ENCODE measurements at regions not wholly inside any gene's neighbourhood (a gene's known extent, or its start where the extent isn't known, plus 50 kb on each side); places are given as distances from the start of the nearest gene placed in this dataset.

DNA sequence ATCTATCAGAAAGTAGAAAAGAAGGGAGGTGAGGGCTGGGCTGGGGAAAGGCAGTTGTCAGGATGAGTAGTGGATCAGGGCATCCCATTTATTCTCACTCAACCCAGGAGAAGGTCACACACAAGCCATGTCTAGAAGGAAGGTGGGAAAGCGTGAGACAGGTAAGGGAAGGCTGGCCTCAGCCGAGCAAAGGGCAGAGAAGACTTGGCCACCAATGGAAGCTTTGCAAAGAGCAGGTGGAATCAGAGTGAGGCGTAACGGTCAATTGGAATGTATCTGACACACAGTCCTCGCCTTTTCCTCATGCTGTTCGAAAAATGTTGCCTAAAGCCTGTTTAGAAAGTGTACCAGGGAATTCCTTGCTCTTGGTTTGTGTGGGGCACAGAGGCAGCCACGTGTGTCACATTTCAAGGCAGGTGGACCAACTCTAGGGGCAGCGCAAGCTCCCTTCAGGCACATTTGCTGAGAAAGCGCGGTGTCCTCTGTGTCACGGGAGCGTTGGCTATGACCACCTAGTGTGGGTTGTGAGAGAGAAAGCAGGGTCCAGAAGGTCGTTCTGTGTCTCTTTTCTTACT, 118.8 kb upstream of the SPATA13 start:
- Histone ChIP-seq H3K4me3 (no peak overlapping the region), H3K9me3 (peaks cover 8% of the 10 kb centered on the region), H3K36me3 (no peaks in the 10 kb centered on the region), H3K27ac (no peak overlapping the region), H3K27me3 (no peaks in the 10 kb centered on the region), H4K20me1 (no peaks in the 10 kb centered on the region), H3K4me1 (peaks cover 43% of the 10 kb centered on the region), H3K9ac (no peak overlapping the region), H3K4me2 (peak overlapping the region; percentile 22; the same call in 1 of the 2 replicates)
- TF ChIP-seq Cebpa-rat (IDR thresholded peaks at IDR 0.05): no peak

- Histone ChIP-seq H4K20me1 (no peaks in the 10 kb centered on the region), H3K9me3 (peaks cover 19% of the 10 kb centered on the region), H3K4me2 (peak overlapping the region; percentile 56), H3K36me3 (no peaks in the 10 kb centered on the region), H3K4me3 (no peak overlapping the region), H3K27me3 (no peaks in the 10 kb centered on the region), H3K9ac (no peak overlapping the region), H3K27ac (no peak overlapping the region), H3K4me1 (peaks cover 43% of the 10 kb centered on the region)
- TF ChIP-seq Cebpa-rat (IDR thresholded peaks at IDR 0.05): no peak
These were observed 117.6 kb upstream of the SPATA13 start for GRCh38 chr13:24042710-24043440.

DNA sequence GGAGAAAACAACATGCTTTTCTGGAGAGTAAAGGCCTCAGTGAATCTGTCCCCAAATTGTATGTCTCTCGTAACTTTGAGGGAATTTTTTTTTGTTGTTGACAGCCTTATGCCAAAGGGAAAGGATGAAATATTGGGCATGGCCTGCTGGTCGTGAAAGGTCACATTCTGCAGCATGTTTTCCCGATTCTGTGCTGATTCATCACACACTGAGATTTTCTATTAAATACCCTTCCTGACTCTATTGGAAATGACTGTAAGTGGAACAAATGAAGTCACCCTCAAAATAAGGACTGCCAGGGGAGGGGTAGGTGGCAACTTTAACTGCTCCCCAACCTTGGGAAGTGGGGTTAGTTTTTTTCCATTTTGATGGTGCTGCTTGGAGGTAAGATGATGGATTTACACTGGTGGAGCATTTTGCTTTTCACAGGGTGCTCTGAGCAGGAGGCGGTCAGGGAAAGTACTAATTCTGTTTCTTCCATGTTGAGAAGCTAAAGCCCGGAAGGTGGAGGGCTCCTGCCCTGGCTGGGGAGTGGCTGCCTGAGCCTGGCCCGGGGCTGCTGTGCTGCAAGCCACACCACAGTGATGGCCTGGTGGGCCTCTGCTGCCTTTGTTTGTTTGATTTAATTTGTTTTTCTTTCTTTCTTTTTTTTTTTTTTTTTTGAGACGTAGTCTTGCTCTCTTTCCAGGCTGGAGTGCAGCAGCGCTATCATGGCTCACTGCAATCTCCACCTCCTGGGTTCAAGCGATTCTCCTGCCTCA, 116.8 kb upstream of the SPATA13 start:
- no peaks in the 10 kb centered on the region for H3K36me3 ChIP-seq
- H3K4me3 ChIP-seq: no peak overlapping the region
- TF ChIP-seq Cebpa-rat (IDR thresholded peaks at IDR 0.05): no peak
- H3K27me3 ChIP-seq: no peaks in the 10 kb centered on the region
- H3K4me1 ChIP-seq: peaks cover 36% of the 10 kb centered on the region
- H3K9ac ChIP-seq: no peak overlapping the region
- peaks cover 21% of the 10 kb centered on the region for H3K9me3 ChIP-seq
- H3K27ac ChIP-seq: no peak overlapping the region
- H4K20me1 ChIP-seq: no peaks in the 10 kb centered on the region
- no peak overlapping the region for H3K4me2 ChIP-seq

- no peak for TF ChIP-seq Cebpa-rat (IDR thresholded peaks at IDR 0.05)
- Histone ChIP-seq H3K4me1 (peaks cover 28% of the 10 kb centered on the region), H3K4me2 (no peak overlapping the region), H3K9ac (no peak overlapping the region), H3K27me3 (no peaks in the 10 kb centered on the region), H3K36me3 (no peaks in the 10 kb centered on the region), H3K9me3 (peaks cover 21% of the 10 kb centered on the region), H3K4me3 (no peak overlapping the region), H4K20me1 (no peaks in the 10 kb centered on the region), H3K27ac (no peak overlapping the region)
These were observed 114.9 kb upstream of the SPATA13 start for GRCh38 chr13:24045597-24045996.

DNA sequence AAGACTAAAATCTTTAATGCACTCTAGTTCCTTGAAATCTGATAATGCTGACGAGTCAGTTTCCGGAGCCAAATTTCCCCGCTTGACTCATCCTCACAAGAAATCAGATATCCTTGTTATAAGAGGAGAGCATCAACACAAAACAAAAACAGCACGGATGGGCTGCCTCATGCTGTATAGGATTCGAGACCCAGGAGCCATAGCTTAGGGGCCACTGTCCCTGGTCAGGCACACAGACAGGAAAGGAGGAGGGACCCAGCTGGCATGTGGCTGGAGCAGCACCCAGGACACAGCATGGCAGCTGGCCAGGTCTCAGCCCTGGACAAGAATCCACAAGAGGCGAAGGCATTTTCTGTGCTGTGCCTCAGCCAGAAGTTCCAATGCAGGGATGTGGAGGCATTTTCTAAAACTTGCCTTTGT, 110.2 kb upstream of the SPATA13 start:
- no peak for TF ChIP-seq Cebpa-rat (IDR thresholded peaks at IDR 0.05)
- H3K9me3 ChIP-seq: peaks cover 21% of the 10 kb centered on the region
- H3K4me1 ChIP-seq: no peaks in the 10 kb centered on the region
- H3K4me3 ChIP-seq: no peak overlapping the region
- no peak overlapping the region for H3K9ac ChIP-seq
- H3K27ac ChIP-seq: no peak overlapping the region
- no peaks in the 10 kb centered on the region for H3K27me3 ChIP-seq
- no peaks in the 10 kb centered on the region for H4K20me1 ChIP-seq
- H3K4me2 ChIP-seq: no peak overlapping the region
- H3K36me3 ChIP-seq: no peaks in the 10 kb centered on the region

GRCh38 chr13:24050796-24051715, 109.5 kb upstream of the SPATA13 start:
- H3K4me3 ChIP-seq: no peak overlapping the region
- no peak for TF ChIP-seq Cebpa-rat (IDR thresholded peaks at IDR 0.05)
- no peak overlapping the region for H3K9ac ChIP-seq
- H4K20me1 ChIP-seq: no peaks in the 10 kb centered on the region
- peaks cover 20% of the 10 kb centered on the region for H3K9me3 ChIP-seq
- H3K27me3 ChIP-seq: no peaks in the 10 kb centered on the region
- H3K4me1 ChIP-seq: no peaks in the 10 kb centered on the region
- no peaks in the 10 kb centered on the region for H3K36me3 ChIP-seq
- H3K27ac ChIP-seq: no peak overlapping the region
- H3K4me2 ChIP-seq: no peak overlapping the region

DNA sequence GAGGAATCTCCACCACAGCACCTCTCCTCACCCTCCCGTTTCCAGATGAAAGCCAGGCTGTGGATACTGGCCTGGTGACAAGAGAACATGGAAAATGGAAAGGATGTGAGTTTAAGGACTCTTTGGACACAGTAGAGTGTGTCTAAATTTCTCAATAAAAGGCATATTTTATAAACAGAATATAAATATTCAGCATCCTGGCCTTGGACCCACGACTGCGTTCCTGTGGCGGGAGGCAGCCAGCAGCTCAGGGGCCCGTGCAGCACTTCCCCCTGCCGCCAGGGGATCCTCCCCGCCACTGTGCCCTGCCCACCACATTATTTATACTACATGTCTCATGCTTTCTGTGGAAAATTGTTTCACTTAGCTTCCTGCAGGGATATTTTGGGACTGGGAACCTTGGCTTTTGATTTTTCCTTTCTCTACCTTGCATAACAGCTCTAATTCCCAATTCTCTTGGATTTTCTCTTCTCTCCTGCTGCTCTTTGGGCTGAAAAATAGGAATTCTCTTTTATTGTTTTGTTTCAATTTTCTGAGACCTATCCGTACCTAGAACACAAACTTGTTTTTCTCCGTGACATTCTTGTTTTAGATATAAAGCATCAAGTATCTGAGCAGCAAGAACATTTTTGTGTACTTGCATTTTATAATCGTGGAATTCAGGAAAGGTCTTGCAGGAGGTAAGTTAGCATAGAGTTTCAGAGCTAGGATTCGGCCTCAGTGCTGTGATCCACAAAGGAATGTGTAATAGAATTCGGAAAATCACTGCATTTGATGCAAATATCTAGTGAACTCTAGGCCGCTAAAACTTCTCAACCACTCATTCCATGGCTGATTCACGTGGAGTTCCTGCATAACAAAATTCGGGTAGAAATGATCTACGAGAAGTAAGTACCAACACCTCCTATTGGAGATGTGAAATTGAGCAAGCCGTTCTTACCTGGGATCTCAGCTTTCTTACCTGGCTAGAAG, 107.7 kb upstream of the SPATA13 start:
- Histone ChIP-seq H3K27me3 (no peaks in the 10 kb centered on the region), H4K20me1 (no peaks in the 10 kb centered on the region), H3K4me2 (no peak overlapping the region), H3K36me3 (no peaks in the 10 kb centered on the region), H3K4me3 (no peak overlapping the region), H3K9ac (no peak overlapping the region), H3K27ac (no peak overlapping the region), H3K9me3 (peaks cover 2% of the 10 kb centered on the region; the same call in 1 of the 2 replicates), H3K4me1 (no peaks in the 10 kb centered on the region)
- no peak for TF ChIP-seq Cebpa-rat (IDR thresholded peaks at IDR 0.05)

GRCh38 chr13:24053519-24054251, 106.8 kb upstream of the SPATA13 start:
- no peaks in the 10 kb centered on the region for H3K4me1 ChIP-seq
- H3K9me3 ChIP-seq: no peaks in the 10 kb centered on the region
- H3K4me2 ChIP-seq: no peak overlapping the region
- no peaks in the 10 kb centered on the region for H3K36me3 ChIP-seq
- H3K27ac ChIP-seq: no peak overlapping the region
- H3K27me3 ChIP-seq: no peaks in the 10 kb centered on the region
- H3K4me3 ChIP-seq: no peak overlapping the region
- H3K9ac ChIP-seq: no peak overlapping the region
- no peaks in the 10 kb centered on the region for H4K20me1 ChIP-seq
- TF ChIP-seq Cebpa-rat (IDR thresholded peaks at IDR 0.05): no peak

Measured in BLaER1 (cell line).